ENCODE measurements at regions not wholly inside any gene's neighbourhood (a gene's known extent, or its start where the extent isn't known, plus 50 kb on each side); places are given as distances from the start of the nearest gene placed in this dataset.

- H3K18ac ChIP-seq (ENCODE audit: low read depth, low read length) = no peak overlapping the region
- no peak for ATAC-seq (ENCODE audit: low read depth)
- no TSS peak for BruUV-seq (replicated peaks)
- in situ Hi-C loops (cut with MboI; ENCODE audit: low sequenced_read_pairs) (no loop called here), dilution Hi-C loops (cut with HindIII; ENCODE audit: low sequenced_read_pairs, unreplicated experiment) (no loop called here), intact Hi-C loops (cut with micrococcal nuclease) (no loop called here)
- no peak overlapping the region for H4K8ac ChIP-seq (ENCODE audit: low read depth in 2 of 2, low read length in 2 of 2)
- TF ChIP-seq MAZ (IDR thresholded peaks at IDR 0.05; ENCODE audit: borderline replicate concordance, low read depth, low read length) = no peak
- TF ChIP-seq CHD1 (IDR thresholded peaks at IDR 0.05; ENCODE audit: low read depth, low read length) = no peak
- no peak for TF ChIP-seq RFX5 (IDR thresholded peaks at IDR 0.05; ENCODE audit: low read depth, low read length)
- TF ChIP-seq MXI1 (IDR thresholded peaks at IDR 0.05; ENCODE audit: borderline replicate concordance, low read depth, low read length) = no peak
- no peak for TF ChIP-seq NFE2L2 (IDR thresholded peaks at IDR 0.05; ENCODE audit: low read depth, low read length)
- TF ChIP-seq RCOR1 (IDR thresholded peaks at IDR 0.05; ENCODE audit: insufficient replicate concordance, low read length) = no peak
- no peak for TF ChIP-seq CEBPB (IDR thresholded peaks at IDR 0.05; ENCODE audit: low read depth, low read length)
- TF ChIP-seq BHLHE40 (IDR thresholded peaks at IDR 0.05; ENCODE audit: low read depth, low read length) = no peak
- TF ChIP-seq FOS (IDR thresholded peaks at IDR 0.05; ENCODE audit: low read depth, low read length) = no peak
- TF ChIP-seq RAD21 (IDR thresholded peaks at IDR 0.05; ENCODE audit: low read length) = no peak
- TF ChIP-seq POLR2A (IDR thresholded peaks at IDR 0.05; ENCODE audit: low read depth, low read length) = no peak
- no peak for TF ChIP-seq USF2 (IDR thresholded peaks at IDR 0.05; ENCODE audit: low read depth, low read length)
- TF ChIP-seq CTCF (conservative IDR thresholded peaks at IDR 0.05; ENCODE audit: low read depth, low read length) = no peak
- no peak overlapping the region for H3K56ac ChIP-seq (ENCODE audit: extremely low read depth, insufficient read depth, low read length)
- DNase-seq = no peak
- no peak overlapping the region for H2BK120ac ChIP-seq (ENCODE audit: low read depth, low read length)
- no peak overlapping the region for H3K4me3 ChIP-seq (ENCODE audit: insufficient read depth, low read depth, low read length)
- H3K79me1 ChIP-seq (ENCODE audit: low read depth in 1 of 2, low read length in 2 of 2) = no peaks in the 10 kb centered on the region
- H4K20me1 ChIP-seq (ENCODE audit: insufficient read depth, low read length) = no peaks in the 10 kb centered on the region
- 0 out of 2 replicates have a peak, but pooled peaks cover 2% of the 10 kb centered on the region for H3K27me3 ChIP-seq (ENCODE audit: control insufficient read depth, insufficient read depth, low read length)
- H3K9me1 ChIP-seq (ENCODE audit: insufficient read depth, low read length) = no peaks in the 10 kb centered on the region
- H3K4ac ChIP-seq (ENCODE audit: low read depth, low read length) = no peak overlapping the region
- no peak overlapping the region for H3K27ac ChIP-seq (ENCODE audit: insufficient read depth, low read length)
- no peak overlapping the region for H3K23ac ChIP-seq (ENCODE audit: low read depth, low read length)
- H2BK20ac ChIP-seq (ENCODE audit: low read depth, low read length) = no peak overlapping the region
- no peak overlapping the region for H2BK5ac ChIP-seq (ENCODE audit: low read depth, low read length, poor library complexity, severe bottlenecking)
- H2AK5ac ChIP-seq (ENCODE audit: low read depth, low read length) = no peak overlapping the region
- H4K91ac ChIP-seq (ENCODE audit: insufficient read depth, low read depth, low read length) = no peak overlapping the region
- no peaks in the 10 kb centered on the region for H3K4me1 ChIP-seq (ENCODE audit: control insufficient read depth, insufficient read depth, low read length)
- H2AFZ ChIP-seq (replicated peaks; ENCODE audit: low read length, poor library complexity) = no peak overlapping the region
- no peak overlapping the region for H4K5ac ChIP-seq (ENCODE audit: low read depth, low read length)
- no peak overlapping the region for H3K14ac ChIP-seq (replicated peaks; ENCODE audit: low read depth, low read length)
- no peak overlapping the region for H3K9ac ChIP-seq (ENCODE audit: low read depth, low read length)
- H3K36me3 ChIP-seq (ENCODE audit: control insufficient read depth, insufficient read depth, low read length) = no peaks in the 10 kb centered on the region
- H2BK15ac ChIP-seq (ENCODE audit: low read depth, low read length) = no peak overlapping the region
- no CpG with 5 or more reads among the region's 4 CpGs for WGBS, 2 experiments (ENCODE audit: extremely low coverage in 2 of 2, insufficient read length in 1 of 2)
- POLR2A ChIA-PET (ENCODE audit: unreplicated experiment) = no interaction called here
- no peak overlapping the region for H3K4me2 ChIP-seq (ENCODE audit: low read depth, low read length)
- CTCF ChIA-PET = interaction anchor here (0.6 kb wide), 1 partner anchor 253 kb away, joined by 3 read pairs; no protein-coding TSS in a partner anchor
- H2AK9ac ChIP-seq (replicated peaks; ENCODE audit: low read depth, low read length, poor library complexity) = no peak overlapping the region
- no peaks in the 10 kb centered on the region for H3K9me3 ChIP-seq (ENCODE audit: control insufficient read depth, insufficient read depth, low read length)
Observed at GRCh38 chr1:232274236-232274855, 355.6 kb downstream of the SIPA1L2 start.

All from IMR-90 (cell line).